Parathyroid adenoma (tissue), 2 donors: ENCODE measurements at regions not wholly inside any gene's neighbourhood (a gene's known extent, or its start where the extent isn't known, plus 50 kb on each side); places are given as distances from the start of the nearest gene placed in this dataset.

Experiments used
- H2AFZ ChIP-seq: fragments of 300-600 bp; sonication (generic); one replicate; pipeline ENCODE4 v1.7.0; 2017; ENCODE audit warnings: antibody characterized with exemption, mild to moderate bottlenecking
- H3K27ac ChIP-seq: fragments of 300-600 bp; sonication (generic); one replicate; pipeline ENCODE4 v1.7.0; 2017
- H3K27me3 ChIP-seq: fragments of 300-600 bp; sonication (generic); one replicate; pipeline ENCODE4 v1.7.0; 2017; ENCODE audit warnings: low read length; ENCODE audit not compliant: control insufficient read depth, insufficient read depth
- H3K36me3 ChIP-seq: fragments of 300-600 bp; sonication (generic); one replicate; pipeline ENCODE4 v1.7.0; 2017; ENCODE audit warnings: low read length; ENCODE audit not compliant: control insufficient read depth, insufficient read depth
- H3K4me1 ChIP-seq: fragments of 300-600 bp; sonication (generic); one replicate; pipeline ENCODE4 v1.7.0; 2017; ENCODE audit warnings: control low read depth
- H3K4me2 ChIP-seq: fragments of 300-600 bp; sonication (generic); one replicate; pipeline ENCODE4 v1.7.0; 2017; ENCODE audit warnings: low read length
- H3K4me3 ChIP-seq: fragments of 300-600 bp; sonication (generic); one replicate; pipeline ENCODE4 v1.7.0; 2017; ENCODE audit warnings: low read depth, low read length
- H3K79me2 ChIP-seq: fragments of 300-600 bp; sonication (generic); one replicate; pipeline ENCODE4 v1.7.0; 2017; ENCODE audit warnings: control low read depth
- H3K9ac ChIP-seq: fragments of 300-600 bp; sonication (generic); one replicate; pipeline ENCODE4 v1.7.0; 2017; ENCODE audit warnings: mild to moderate bottlenecking
- H3K9me3 ChIP-seq: fragments of 300-600 bp; sonication (generic); one replicate; pipeline ENCODE4 v1.7.0; 2017; ENCODE audit warnings: low read length; ENCODE audit not compliant: control insufficient read depth
- TF ChIP-seq, protein P1 (sequence below): fragments of 300-600 bp; sonication (generic); IDR thresholded peaks from one replicate; pipeline ENCODE4 v1.7.0; 2017; ENCODE audit warnings: antibody characterized with exemption, mild to moderate bottlenecking
- donor health status: primary hyperparathyroidism.

DNA sequence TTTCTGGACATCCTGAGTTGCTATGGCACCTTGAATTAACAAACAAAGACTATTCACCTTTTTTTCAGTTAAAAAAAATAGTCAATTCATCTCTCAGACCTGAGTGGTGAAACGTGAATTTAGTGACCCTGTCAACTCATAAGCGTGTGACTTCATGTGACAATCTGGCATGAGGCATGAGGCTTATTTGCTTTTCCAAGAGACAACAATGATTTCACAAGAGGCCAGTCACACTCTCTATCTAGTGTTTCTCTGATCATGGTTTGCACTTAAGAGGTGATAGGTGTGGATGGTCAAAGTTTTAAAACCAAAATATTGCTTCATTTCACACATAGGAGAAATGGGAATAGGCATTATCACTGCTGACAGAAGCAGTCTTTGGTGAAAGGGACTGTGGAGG lies 559.6 kb upstream of the ACO1 start:
- Histone ChIP-seq H3K36me3 (no peaks in the 10 kb centered on the region), H3K9me3 (no peaks in the 10 kb centered on the region), H3K4me2 (no peak overlapping the region), H3K9ac (no peak overlapping the region), H3K27ac (no peak overlapping the region), H2AFZ (no peak overlapping the region), H3K4me1 (no peaks in the 10 kb centered on the region), H3K4me3 (no peak overlapping the region), H3K27me3 (no peaks in the 10 kb centered on the region), H3K79me2 (no peaks in the 10 kb centered on the region)
- TF ChIP-seq, protein P1, sequence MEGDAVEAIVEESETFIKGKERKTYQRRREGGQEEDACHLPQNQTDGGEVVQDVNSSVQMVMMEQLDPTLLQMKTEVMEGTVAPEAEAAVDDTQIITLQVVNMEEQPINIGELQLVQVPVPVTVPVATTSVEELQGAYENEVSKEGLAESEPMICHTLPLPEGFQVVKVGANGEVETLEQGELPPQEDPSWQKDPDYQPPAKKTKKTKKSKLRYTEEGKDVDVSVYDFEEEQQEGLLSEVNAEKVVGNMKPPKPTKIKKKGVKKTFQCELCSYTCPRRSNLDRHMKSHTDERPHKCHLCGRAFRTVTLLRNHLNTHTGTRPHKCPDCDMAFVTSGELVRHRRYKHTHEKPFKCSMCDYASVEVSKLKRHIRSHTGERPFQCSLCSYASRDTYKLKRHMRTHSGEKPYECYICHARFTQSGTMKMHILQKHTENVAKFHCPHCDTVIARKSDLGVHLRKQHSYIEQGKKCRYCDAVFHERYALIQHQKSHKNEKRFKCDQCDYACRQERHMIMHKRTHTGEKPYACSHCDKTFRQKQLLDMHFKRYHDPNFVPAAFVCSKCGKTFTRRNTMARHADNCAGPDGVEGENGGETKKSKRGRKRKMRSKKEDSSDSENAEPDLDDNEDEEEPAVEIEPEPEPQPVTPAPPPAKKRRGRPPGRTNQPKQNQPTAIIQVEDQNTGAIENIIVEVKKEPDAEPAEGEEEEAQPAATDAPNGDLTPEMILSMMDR, result no peak

DNA sequence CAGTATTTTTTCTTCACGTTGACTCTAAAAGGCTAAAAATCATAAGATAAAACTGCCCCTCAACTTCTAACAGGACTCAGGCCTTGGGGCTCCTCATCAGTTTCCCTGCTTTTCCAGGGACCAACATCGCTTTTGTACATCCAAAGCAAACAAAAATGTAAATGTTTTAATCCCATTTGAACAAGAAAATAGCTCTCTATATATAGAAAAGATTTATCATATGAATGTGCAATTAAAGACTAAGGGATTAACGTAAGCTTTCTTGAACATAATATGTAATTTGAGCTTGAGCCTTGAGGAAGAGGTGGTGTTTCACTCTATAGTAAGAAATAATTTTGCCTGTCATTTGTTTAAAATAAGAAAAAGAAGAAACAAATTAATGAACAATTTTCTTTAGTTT lies 547.2 kb upstream of the ACO1 start:
- no peaks in the 10 kb centered on the region for H3K79me2 ChIP-seq
- no peak overlapping the region for H3K4me3 ChIP-seq
- H3K9ac ChIP-seq, result no peak overlapping the region
- H3K4me2 ChIP-seq, result no peak overlapping the region
- H2AFZ ChIP-seq, result no peak overlapping the region
- no peaks in the 10 kb centered on the region for H3K27me3 ChIP-seq
- TF ChIP-seq, protein P1, result no peak
- no peaks in the 10 kb centered on the region for H3K36me3 ChIP-seq
- no peak overlapping the region for H3K27ac ChIP-seq
- H3K4me1 ChIP-seq, result no peaks in the 10 kb centered on the region
- H3K9me3 ChIP-seq, result no peaks in the 10 kb centered on the region

DNA sequence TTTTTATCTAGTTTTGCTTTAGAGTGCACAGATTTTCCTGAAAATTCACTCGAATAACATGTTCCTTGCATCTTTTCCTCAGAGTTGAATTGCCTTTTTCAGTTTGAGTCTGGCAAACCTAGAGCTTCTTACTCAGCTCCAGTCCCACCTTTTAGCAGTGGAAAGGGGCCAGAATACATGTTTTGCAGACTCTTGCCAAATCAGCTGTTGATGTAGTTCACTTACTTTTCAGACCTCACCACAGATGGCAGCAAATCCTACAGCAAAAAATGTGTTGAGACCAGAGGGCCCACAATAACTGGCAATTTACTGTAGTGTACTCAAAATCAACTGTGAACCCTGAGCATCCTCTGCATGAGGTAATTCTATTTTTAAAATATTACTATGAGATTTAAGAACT lies 545.2 kb upstream of the ACO1 start:
- Histone ChIP-seq H3K27ac (no peak overlapping the region), H3K9me3 (no peaks in the 10 kb centered on the region), H3K36me3 (no peaks in the 10 kb centered on the region), H3K4me3 (no peak overlapping the region), H3K79me2 (no peaks in the 10 kb centered on the region), H3K9ac (no peak overlapping the region), H3K4me2 (no peak overlapping the region), H3K27me3 (no peaks in the 10 kb centered on the region), H2AFZ (no peak overlapping the region), H3K4me1 (no peaks in the 10 kb centered on the region)
- TF ChIP-seq, protein P1, result no peak

DNA sequence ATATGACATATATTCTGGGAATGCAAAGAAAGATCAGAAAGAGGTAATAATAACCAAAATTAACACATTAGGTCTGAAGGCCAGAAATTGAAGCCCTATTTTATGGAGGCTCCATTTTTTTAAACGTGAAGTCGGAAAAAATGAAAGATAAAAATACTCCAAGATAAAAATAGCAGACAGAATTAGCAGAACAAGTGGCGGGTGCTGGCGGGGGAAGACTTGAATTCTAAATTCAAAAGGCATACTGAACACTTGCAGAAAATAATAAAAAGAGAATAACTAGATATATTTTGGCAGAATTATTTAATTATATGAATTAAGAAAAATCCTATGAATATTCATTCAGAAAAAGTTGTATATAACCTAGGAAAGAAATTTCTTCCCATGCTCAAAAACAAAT lies 543.7 kb upstream of the ACO1 start:
- H3K27ac ChIP-seq, result no peak overlapping the region
- H3K4me3 ChIP-seq, result no peak overlapping the region
- no peaks in the 10 kb centered on the region for H3K27me3 ChIP-seq

DNA sequence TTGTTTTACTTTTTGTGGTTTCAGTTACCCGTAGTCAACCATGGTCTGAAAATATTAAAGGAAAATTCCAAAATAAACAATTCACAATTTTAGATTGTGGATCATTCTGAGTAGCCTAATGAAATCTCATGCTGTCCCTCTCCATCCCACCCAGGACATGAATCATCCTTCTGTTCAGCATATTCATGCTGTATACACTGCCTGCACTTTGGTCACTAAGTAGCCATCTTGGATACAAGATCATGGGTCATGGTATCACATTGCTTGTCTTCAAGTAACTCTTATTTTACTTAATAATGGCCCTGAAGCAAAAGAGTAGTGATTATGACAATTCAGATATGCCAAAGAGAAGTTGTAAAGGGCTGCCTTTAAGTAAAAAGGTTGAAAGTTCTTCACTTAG lies 536.5 kb upstream of the ACO1 start:
- H3K36me3 ChIP-seq, result no peaks in the 10 kb centered on the region
- H3K4me1 ChIP-seq, result no peaks in the 10 kb centered on the region
- H3K4me3 ChIP-seq, result no peak overlapping the region
- no peak overlapping the region for H3K27ac ChIP-seq
- H3K27me3 ChIP-seq, result no peaks in the 10 kb centered on the region
- TF ChIP-seq, protein P1, result no peak
- no peak overlapping the region for H3K4me2 ChIP-seq
- H3K9ac ChIP-seq, result no peak overlapping the region
- no peaks in the 10 kb centered on the region for H3K79me2 ChIP-seq
- no peak overlapping the region for H2AFZ ChIP-seq
- no peaks in the 10 kb centered on the region for H3K9me3 ChIP-seq

More for the DNA sequence above, 543.7 kb upstream of the ACO1 start:
- no peak overlapping the region for H2AFZ ChIP-seq
- H3K4me1 ChIP-seq, result no peaks in the 10 kb centered on the region
- no peaks in the 10 kb centered on the region for H3K79me2 ChIP-seq
- H3K4me2 ChIP-seq, result no peak overlapping the region
- no peaks in the 10 kb centered on the region for H3K36me3 ChIP-seq
- TF ChIP-seq, protein P1, result no peak
- H3K9ac ChIP-seq, result no peak overlapping the region
- no peaks in the 10 kb centered on the region for H3K9me3 ChIP-seq
